Mononuclear cell (primary cell): ENCODE measurements at regions not wholly inside any gene's neighbourhood (a gene's known extent, or its start where the extent isn't known, plus 50 kb on each side); places are given as distances from the start of the nearest gene placed in this dataset.
"Not testable (repeated sequence)": the region's sequence is repeated elsewhere in the genome, so short reads cannot be mapped to it uniquely, and the experiment has no call there.

Source experiments
- H3K27me3 ChIP-seq: 2 replicates; pipeline ENCODE4 v1.6.0; 2011; ENCODE audit warnings: low read length, control low read depth; ENCODE audit not compliant: insufficient read depth
- H3K4me1 ChIP-seq: 2 replicates; pipeline ENCODE4 v1.5.1; 2011; ENCODE audit warnings: mild to moderate bottlenecking, low read length, control low read depth; ENCODE audit not compliant: insufficient read depth
- H3K4me3 ChIP-seq: 2 replicates; pipeline ENCODE4 v1.5.1; 2011; ENCODE audit warnings: mild to moderate bottlenecking, low read length, moderate library complexity
- H3K9me3 ChIP-seq: 2 replicates; pipeline ENCODE4 v1.5.1; 2011; ENCODE audit warnings: low read depth, mild to moderate bottlenecking, control low read depth, low read length

DNA sequence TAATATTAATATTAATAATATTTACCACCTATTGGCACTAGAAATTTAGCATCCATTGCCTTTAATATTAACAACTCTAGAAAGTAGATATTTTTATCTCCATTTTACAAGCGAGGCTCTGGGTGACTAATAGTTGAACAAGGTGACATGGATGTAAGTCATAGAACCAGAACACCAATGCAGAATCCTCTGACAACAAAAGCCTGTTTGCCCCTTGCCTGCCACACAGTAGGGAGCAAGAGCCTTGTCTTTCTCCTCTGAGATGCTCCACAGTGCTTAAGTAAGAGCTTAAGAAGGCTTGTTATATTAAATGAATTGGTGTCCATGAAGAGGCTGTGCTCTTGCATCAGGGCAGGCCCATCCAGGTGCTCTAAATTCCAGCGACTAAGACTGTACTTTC lies 51.2 kb upstream of the LBX1 start:
- Histone ChIP-seq H3K27me3 (peaks cover 40% of the 10 kb centered on the region), H3K9me3 (no peaks in the 10 kb centered on the region), H3K4me1 (peaks cover 3% of the 10 kb centered on the region), H3K4me3 (no peak overlapping the region)

DNA sequence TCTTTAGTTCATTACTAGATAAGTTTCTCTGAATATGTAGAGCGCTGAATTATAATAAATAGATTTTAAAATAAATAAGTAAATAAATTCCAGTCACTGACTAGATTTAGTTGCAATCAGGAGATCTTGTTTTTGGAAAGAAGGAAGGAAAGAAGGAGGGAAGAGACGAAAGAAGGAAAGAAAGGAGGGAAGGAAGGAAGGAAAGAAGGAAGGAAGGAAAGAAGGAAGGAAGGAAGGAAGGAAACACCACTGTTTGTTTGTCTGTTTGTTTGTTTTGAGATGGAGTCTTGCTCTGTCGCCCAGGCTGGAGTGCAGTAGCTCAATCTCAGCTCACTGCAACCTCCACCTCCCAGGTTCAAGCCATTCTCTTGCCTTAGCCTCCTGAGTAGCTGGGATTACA lies 51.7 kb upstream of the LBX1 start:
- H3K4me1 ChIP-seq, H3K9me3 ChIP-seq, H3K4me3 ChIP-seq: not testable (repeated sequence)
- peaks cover 41% of the 10 kb centered on the region for H3K27me3 ChIP-seq

DNA sequence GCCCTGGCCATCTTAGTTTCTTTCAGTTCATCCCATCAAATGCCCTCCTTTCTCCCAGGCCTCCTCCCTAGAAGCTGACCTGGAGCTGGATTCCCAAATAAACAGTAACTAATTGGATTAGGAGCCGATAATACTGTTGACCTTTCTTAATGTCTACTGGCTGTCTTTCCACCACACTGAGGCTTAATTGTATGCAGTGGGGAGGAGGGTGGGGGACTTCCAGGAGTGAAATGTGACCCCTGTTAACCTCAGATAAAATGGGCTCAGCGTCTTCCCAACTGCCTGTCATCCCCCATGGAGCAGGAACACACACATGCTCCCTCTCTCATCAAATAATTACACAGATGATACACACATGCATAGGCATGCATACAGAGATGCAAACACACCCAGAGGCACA lies 53.7 kb upstream of the LBX1 start:
- Histone ChIP-seq H3K27me3 (peaks cover 58% of the 10 kb centered on the region), H3K4me1 (peaks cover 3% of the 10 kb centered on the region), H3K9me3 (no peaks in the 10 kb centered on the region), H3K4me3 (no peak overlapping the region)

DNA sequence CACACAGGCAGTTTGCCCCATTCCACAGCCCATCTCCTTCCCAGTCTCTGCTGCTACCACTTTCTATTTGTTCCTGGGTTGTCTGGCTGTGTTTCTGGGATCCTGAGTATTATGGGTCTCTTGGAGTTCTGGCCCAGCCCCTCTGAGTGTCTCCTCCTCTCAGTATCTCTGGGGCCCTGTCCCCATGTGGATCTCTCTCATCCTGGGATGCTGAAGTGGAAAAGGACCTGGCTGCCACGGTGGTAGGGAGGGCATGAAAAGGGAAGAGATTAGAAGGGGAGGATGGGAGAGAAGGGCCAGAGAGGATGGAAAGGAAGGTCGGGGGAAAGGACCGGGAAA lies 54.5 kb upstream of the LBX1 start:
- Histone ChIP-seq H3K27me3 (peaks cover 66% of the 10 kb centered on the region), H3K9me3 (no peaks in the 10 kb centered on the region), H3K4me3 (no peak overlapping the region), H3K4me1 (peaks cover 3% of the 10 kb centered on the region)

DNA sequence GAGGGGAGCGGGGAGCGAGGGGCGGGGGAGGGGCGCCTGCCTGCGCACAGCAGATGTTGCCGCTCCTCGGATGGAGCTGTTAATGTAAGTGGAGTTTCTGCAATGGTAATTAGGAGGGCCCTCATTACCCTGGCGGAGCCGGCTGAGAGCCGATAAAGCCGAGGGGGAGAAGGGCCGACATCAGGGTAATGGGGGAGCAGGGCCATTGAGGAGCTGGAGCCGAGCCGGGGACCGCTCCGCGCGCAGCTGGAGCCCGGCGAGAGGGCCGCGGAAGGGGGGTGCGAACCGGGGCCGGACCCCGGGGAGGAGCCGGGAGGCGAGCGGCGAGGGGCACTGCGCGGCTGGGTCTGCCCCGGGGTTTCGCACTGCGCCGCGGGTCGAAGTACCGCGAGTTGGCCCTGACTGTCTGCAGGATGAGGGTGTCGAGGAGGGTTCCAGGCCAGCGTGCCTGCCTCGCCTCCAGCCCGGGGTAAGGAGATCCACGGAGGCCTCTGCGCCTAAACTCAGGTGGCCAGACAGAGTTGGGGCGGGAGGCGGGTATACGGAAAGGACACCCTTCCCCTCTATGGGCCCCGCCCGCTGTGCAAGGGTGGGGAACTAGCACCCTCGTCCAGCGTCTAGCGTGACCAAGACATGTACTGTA lies 55.0 kb upstream of the LBX1 start:
- Histone ChIP-seq H3K4me3 (no peak overlapping the region), H3K27me3 (peaks cover 71% of the 10 kb centered on the region), H3K4me1 (peaks cover 3% of the 10 kb centered on the region), H3K9me3 (no peaks in the 10 kb centered on the region)

DNA sequence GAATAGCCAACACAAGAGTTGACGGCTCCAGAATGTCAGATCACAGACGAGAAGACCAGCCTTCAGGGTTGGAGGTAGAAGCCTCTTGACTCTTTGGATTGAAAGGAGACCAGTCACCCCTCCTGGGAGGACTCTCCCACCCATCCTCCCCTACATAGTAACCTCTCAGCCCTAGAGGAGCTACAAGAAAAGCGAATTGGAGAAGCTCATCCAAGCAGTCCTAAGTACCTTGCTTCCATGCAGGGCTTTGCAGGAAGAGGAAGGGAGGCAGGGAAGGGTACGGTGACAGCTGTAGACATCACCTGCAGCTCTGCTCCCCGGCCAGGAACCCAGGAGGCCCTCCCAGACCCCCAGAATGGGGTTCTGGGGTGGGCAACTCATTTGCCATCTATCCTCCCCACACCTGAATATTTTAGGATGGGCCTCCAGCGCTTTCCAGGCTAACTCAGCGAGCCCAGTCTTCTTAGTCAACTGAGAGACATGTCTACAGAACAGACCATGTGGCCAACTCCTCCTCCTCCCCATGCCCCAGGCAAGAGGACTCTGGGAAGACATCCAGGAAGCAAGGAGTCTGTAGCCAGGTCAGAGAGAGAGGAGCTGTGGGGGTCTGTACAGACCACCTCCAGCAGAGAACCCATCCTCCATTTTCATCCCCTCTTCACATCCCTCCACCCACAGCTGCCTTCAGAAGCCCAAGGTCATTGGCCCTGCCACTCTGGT lies 55.6 kb upstream of the LBX1 start:
- H3K4me1 ChIP-seq = peaks cover 3% of the 10 kb centered on the region
- no peak overlapping the region for H3K4me3 ChIP-seq
- H3K27me3 ChIP-seq = peaks cover 78% of the 10 kb centered on the region
- no peaks in the 10 kb centered on the region for H3K9me3 ChIP-seq

DNA sequence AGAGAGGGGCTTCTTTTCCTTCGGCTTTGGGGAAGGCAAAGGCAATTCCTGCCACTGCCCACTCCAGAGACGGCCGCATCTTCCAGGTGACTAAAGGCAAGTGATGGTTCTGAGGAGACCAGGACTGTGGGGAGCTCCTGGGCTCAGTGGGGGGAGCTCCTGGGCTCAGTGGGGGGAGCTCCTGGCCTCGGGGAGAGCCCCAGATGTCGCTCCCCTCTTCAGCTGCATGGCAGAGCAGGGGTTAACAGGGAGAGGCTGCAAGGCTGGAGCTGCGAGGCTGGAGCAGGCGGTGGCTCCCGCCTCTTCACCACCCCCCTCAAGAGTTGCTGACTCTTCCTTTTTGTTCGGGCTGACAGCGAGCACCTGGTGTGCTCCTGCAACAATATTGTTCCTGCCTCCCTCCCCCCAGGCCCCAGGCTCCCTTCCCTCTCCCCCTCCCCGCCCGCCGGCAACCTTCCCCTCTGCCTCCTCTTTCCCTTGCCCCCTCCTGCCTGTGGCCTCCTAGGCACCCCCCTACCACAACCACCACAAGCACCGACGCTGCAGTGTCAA lies 56.3 kb upstream of the LBX1 start:
- Histone ChIP-seq H3K27me3 (peaks cover 82% of the 10 kb centered on the region), H3K4me3 (no peak overlapping the region), H3K9me3 (no peaks in the 10 kb centered on the region), H3K4me1 (peaks cover 3% of the 10 kb centered on the region)

DNA sequence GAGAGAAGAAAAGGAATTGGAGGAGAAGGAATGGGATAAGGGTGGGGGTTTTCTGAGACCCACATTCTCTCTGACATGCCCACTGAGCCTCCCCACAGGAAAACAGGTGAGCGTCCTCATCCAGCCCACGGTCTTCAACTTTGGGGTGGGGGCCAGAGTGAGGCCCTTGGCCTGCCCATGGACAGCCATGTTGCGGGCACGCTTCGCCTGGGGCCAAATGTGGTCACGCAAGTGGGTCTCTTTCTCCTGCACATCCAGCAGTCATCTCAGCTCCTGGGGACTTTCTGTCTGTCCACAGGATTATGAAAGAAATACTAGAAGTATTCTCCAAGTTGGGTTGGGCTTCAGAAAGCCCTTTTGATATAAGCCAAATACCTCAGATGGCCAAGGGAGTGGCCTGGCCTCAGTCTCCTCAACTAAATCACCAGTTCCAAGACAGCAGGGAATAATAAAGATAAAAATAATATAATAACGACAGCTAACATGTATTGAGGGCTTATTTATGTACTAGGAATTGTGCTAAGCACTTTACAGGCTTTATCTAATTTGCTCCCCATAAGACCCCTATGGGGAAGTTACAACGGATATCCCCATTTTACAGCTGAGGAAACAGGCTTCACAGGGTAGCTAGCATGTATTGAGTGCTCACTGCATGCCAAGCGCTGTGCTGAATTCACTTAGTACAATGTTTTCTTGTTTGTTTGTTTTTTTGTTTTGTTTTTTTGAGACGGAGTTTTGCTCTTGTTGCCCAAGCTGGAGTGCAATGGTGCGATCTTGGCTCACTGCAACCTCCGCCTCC lies 57.2 kb upstream of the LBX1 start:
- Histone ChIP-seq H3K4me3 (no peak overlapping the region), H3K27me3 (peaks cover 89% of the 10 kb centered on the region), H3K4me1 (peaks cover 7% of the 10 kb centered on the region), H3K9me3 (no peaks in the 10 kb centered on the region)

DNA sequence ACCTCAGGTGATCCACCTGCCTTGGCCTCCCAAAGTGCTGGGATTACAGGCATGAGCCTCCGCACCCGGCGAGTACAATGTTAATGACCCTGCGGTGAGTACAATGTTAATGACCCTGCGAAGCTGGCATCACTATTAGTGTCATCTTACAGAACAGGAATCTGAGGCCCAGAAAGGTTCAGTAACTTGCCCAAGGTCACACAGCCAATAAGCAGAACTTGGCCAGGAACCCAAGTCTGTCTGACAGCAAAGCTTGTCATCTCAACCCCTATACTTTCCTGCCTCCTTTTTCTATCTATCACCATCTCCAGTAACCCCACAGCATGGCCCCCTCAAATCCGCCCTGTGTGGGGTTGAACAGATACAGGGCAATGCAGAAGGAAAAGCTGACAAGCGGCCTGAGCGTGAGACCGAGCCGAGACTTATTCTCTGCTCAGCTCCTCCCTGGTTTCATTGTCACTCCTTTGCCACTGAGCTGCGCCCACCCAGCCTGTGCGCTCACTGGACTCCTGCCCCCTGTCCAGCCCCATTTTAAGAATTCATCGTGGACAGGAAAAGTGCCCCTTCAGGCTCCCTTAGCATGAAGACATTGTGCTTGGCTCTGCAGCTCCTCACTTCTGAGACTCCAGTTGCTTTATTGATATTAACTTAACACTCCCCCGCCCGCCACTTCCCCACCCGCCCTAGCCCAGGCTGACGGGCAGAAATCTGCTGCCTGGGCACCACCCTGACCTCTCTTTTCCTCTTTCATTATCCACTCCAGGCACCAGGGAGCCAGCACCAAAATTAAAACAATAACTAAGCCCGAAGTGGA lies 58.1 kb upstream of the LBX1 start:
- Histone ChIP-seq H3K4me1 (peaks cover 16% of the 10 kb centered on the region), H3K9me3 (no peaks in the 10 kb centered on the region), H3K27me3 (peaks cover 88% of the 10 kb centered on the region), H3K4me3 (no peak overlapping the region)

DNA sequence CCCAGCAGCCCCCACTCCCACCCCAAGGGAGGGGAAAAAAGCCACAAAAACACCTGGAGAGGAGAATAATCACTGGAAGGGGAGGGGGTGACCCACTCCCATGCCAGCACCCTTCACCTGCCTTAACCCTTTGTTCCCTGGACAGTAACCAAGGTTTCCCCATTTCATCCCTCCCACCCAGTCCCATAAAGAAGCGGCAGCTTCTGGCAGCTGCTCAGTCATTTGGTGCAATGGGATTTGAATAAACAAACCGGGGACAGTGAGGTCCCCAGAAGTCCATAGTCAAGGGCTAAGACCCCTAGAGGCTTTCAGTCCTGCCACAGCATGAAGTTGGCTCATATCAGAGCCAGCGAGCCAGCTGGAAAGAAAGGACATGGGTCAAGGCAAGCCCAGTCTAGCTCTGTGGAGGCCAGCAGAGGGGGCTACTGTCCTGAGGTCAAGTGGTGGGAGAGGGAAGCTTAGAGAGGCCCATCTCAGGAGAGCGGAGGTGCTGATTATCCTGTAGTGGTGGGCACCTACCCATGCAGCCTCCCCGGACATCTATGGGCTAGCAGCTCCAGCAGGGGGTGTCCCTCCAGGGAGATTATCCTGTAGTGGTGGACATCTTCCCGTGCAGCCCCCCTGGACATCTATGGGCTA lies 58.9 kb upstream of the LBX1 start:
- Histone ChIP-seq H3K4me1 (peaks cover 16% of the 10 kb centered on the region), H3K27me3 (peaks cover 86% of the 10 kb centered on the region), H3K9me3 (no peaks in the 10 kb centered on the region), H3K4me3 (no peak overlapping the region)

DNA sequence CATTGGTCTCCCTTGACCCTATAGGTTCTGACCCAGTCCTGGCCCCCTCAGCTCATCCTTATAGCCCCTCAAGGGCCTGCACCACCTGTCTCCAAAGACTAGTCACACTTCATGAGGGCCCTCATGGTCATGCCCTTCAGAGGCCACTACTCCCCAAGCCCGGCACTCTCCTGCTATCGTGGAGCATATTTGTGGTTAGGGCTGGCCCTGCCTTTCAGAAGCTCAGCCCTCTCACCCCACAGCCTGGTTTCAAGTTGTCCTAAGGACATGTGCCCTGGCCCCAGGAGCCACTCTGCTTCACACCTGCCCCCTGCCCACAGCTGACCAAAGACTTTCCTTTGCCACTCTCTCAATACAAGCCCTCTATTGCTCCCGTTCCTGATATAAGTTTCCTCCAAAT lies 60.3 kb upstream of the LBX1 start:
- Histone ChIP-seq H3K4me3 (no peak overlapping the region), H3K9me3 (no peaks in the 10 kb centered on the region), H3K27me3 (peaks cover 88% of the 10 kb centered on the region), H3K4me1 (peaks cover 13% of the 10 kb centered on the region)

DNA sequence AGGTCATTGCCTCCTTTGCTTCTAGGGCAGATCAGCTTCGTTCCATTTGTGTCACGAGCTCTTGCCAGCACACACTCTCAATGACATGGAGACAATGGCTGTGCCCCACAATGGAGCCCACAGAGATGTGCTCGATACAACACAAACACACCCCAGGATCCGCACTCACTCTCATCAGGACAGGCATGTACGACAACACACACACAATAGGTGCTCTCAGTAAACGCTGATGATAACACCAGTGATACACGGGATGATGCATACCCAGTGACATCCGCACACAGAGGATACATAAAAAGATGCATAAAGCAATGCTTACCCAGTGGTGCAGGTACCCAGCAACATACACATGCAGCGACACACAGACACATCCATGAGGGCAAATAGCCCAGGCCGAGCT lies 61.2 kb upstream of the LBX1 start:
- H3K4me1 ChIP-seq = peaks cover 12% of the 10 kb centered on the region
- H3K27me3 ChIP-seq = peaks cover 85% of the 10 kb centered on the region
- H3K9me3 ChIP-seq = no peaks in the 10 kb centered on the region
- no peak overlapping the region for H3K4me3 ChIP-seq

DNA sequence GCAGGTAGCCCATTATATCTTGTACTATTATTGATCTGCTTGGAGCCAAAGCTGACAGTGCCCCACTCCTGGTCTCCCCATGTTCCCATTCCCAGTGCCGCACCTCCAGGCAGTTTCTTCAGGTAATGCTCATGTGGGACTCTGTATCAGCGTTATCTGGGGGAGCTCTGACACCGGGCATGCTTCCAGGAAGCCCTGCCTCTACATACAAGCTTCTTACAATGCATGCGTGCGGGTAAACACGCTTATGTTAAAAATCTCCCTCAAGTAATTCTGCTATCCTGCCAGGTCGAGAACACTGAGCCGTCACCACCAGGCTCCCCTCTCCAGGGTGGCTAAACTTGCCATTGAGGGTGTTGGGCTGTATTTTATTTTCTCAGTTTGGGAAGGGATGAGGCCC lies 61.6 kb upstream of the LBX1 start:
- Histone ChIP-seq H3K4me3 (no peak overlapping the region), H3K4me1 (peaks cover 12% of the 10 kb centered on the region), H3K9me3 (no peaks in the 10 kb centered on the region), H3K27me3 (peaks cover 85% of the 10 kb centered on the region)
